ENCODE measurements at regions not wholly inside any gene's neighbourhood (a gene's known extent, or its start where the extent isn't known, plus 50 kb on each side); places are given as distances from the start of the nearest gene placed in this dataset.

- ATAC-seq (no peak), DNase-seq (no peak)
- peaks cover 0 to 10% (median 0%) of the 10 kb centered on the region in 12 donors for H3K9me3 ChIP-seq
- TF ChIP-seq CTCF (IDR thresholded peaks at IDR 0.05) (no peak), POLR2A (IDR thresholded peaks at IDR 0.05) (no peak)
- H3K4me3 ChIP-seq, result no peak overlapping the region
- H3K27me3 ChIP-seq, result no peaks in the 10 kb centered on the region
- no peak overlapping the region for H3K27ac ChIP-seq
- intact Hi-C loops (cut with DNase I), result no loop called here
- no peaks in the 10 kb centered on the region for H3K36me3 ChIP-seq
- H3K4me1 ChIP-seq, result no peaks in the 10 kb centered on the region
- WGBS, 4 donors, result 75 to 85% (median 79%) methylated on average over 2 of the region's 2 CpGs
These were observed 926.6 kb upstream of the AUTS2 start for GRCh38 chr7:68671671-68672070.

GRCh38 chr7:68674826-68675225 is 923.4 kb upstream of the AUTS2 start:
- 86 to 92% (median 89%) methylated on average over 3 of the region's 3 CpGs for WGBS, 4 donors
- intact Hi-C loops (cut with DNase I), result no loop called here
- no peaks in the 10 kb centered on the region for H3K36me3 ChIP-seq

GRCh38 chr7:68676813-68677535 is 921.3 kb upstream of the AUTS2 start:
- Histone ChIP-seq H3K36me3 (no peaks in the 10 kb centered on the region), H3K4me1 (no peaks in the 10 kb centered on the region), H3K9me3 (peaks cover 0 to 10% (median 0%) of the 10 kb centered on the region in 12 donors), H3K27me3 (no peaks in the 10 kb centered on the region), H3K4me3 (no peak overlapping the region), H3K27ac (no peak overlapping the region)
- WGBS, 4 donors, result 71 to 84% (median 79%) methylated on average over 13 of the region's 13 CpGs
- no peak for DNase-seq
- no peak for ATAC-seq
- TF ChIP-seq POLR2A (IDR thresholded peaks at IDR 0.05), result no peak
- intact Hi-C loops (cut with DNase I), result no loop called here

More at GRCh38 chr7:68674826-68675225, 923.4 kb upstream of the AUTS2 start:
- no peak overlapping the region for H3K4me3 ChIP-seq
- H3K27me3 ChIP-seq, result no peaks in the 10 kb centered on the region
- no peak overlapping the region for H3K27ac ChIP-seq
- no peaks in the 10 kb centered on the region for H3K4me1 ChIP-seq
- no peak for ATAC-seq
- TF ChIP-seq CTCF (IDR thresholded peaks at IDR 0.05) (no peak), POLR2A (IDR thresholded peaks at IDR 0.05) (no peak)
- no peak for DNase-seq
- H3K9me3 ChIP-seq, result peaks cover 0 to 10% (median 0%) of the 10 kb centered on the region in 12 donors

- TF ChIP-seq CTCF (IDR thresholded peaks at IDR 0.05), result no peak
- no peak for TF ChIP-seq POLR2A (IDR thresholded peaks at IDR 0.05)
- H3K36me3 ChIP-seq, result no peaks in the 10 kb centered on the region
- 60 to 74% (median 67%) methylated on average over 4 of the region's 4 CpGs for WGBS, 4 donors
- no peak for DNase-seq
- H3K9me3 ChIP-seq, result peaks cover 0 to 10% (median 0%) of the 10 kb centered on the region in 12 donors
- no peak overlapping the region for H3K4me3 ChIP-seq
- H3K4me1 ChIP-seq, result no peaks in the 10 kb centered on the region
- peaks cover 0 to 4% (median 0%) of the 10 kb centered on the region in 9 donors for H3K27me3 ChIP-seq
- no peak for ATAC-seq
- intact Hi-C loops (cut with DNase I), result no loop called here
- H3K27ac ChIP-seq, result no peak overlapping the region
These were observed 920.1 kb upstream of the AUTS2 start for GRCh38 chr7:68678196-68678595.
